Panc1 (cell line): ENCODE measurements at regions not wholly inside any gene's neighbourhood (a gene's known extent, or its start where the extent isn't known, plus 50 kb on each side); places are given as distances from the start of the nearest gene placed in this dataset.

ENCODE experiments used
- CTCF ChIP-seq: fragments of 450-650 bp; IDR thresholded peaks from 2 replicates; pipeline ENCODE4 v1.5.1; 2017; ENCODE audit warnings: mild to moderate bottlenecking
- TCF7L2 ChIP-seq: IDR thresholded peaks from 2 replicates; pipeline ENCODE4 v1.6.1; 2011; ENCODE audit warnings: mild to moderate bottlenecking, low read depth, low read length, inconsistent platforms
- TF ChIP-seq, protein P1 (sequence below), 2 experiments: IDR thresholded peaks; 2 replicates each; pipeline ENCODE4 v1.6.1; 2011 to 2012; ENCODE audit warnings: low read depth in 2 of 2, control low read depth in 1 of 2, low read length in 1 of 2, mild to moderate bottlenecking in 1 of 2, moderate library complexity in 1 of 2; ENCODE audit not compliant: insufficient read depth in 1 of 2

DNA sequence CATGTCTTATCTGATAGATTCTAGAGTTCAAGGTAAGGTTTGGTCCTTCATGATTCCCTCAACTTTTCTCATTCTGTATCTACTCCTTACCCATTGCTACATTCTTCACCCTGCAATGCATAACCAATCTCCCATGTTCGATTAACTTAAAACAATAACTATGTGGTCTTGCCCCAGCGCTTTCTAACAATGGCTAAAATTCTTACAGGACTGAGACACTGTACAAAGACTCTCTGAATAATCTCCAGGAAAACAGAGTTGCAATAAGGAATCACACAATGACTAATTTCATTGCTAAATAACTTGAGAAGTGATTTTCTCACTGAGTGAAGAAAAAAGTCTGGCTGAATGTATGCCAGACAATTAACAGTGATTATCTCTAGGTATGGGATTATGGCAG lies 69.6 kb upstream of the FAM174B start:
- TF ChIP-seq CTCF (no peak), TCF7L2 (no peak)
- TF ChIP-seq, protein P1, sequence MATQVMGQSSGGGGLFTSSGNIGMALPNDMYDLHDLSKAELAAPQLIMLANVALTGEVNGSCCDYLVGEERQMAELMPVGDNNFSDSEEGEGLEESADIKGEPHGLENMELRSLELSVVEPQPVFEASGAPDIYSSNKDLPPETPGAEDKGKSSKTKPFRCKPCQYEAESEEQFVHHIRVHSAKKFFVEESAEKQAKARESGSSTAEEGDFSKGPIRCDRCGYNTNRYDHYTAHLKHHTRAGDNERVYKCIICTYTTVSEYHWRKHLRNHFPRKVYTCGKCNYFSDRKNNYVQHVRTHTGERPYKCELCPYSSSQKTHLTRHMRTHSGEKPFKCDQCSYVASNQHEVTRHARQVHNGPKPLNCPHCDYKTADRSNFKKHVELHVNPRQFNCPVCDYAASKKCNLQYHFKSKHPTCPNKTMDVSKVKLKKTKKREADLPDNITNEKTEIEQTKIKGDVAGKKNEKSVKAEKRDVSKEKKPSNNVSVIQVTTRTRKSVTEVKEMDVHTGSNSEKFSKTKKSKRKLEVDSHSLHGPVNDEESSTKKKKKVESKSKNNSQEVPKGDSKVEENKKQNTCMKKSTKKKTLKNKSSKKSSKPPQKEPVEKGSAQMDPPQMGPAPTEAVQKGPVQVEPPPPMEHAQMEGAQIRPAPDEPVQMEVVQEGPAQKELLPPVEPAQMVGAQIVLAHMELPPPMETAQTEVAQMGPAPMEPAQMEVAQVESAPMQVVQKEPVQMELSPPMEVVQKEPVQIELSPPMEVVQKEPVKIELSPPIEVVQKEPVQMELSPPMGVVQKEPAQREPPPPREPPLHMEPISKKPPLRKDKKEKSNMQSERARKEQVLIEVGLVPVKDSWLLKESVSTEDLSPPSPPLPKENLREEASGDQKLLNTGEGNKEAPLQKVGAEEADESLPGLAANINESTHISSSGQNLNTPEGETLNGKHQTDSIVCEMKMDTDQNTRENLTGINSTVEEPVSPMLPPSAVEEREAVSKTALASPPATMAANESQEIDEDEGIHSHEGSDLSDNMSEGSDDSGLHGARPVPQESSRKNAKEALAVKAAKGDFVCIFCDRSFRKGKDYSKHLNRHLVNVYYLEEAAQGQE (IDR thresholded peaks at IDR 0.05; ENCODE audit: insufficient read depth in 1 of 2, low read depth in 2 of 2, low read length in 1 of 2) = no peak
